ENCODE measurements at regions not wholly inside any gene's neighbourhood (a gene's known extent, or its start where the extent isn't known, plus 50 kb on each side); places are given as distances from the start of the nearest gene placed in this dataset.
"Not testable (repeated sequence)": the region's sequence is repeated elsewhere in the genome, so short reads cannot be mapped to it uniquely, and the experiment has no call there.

DNA sequence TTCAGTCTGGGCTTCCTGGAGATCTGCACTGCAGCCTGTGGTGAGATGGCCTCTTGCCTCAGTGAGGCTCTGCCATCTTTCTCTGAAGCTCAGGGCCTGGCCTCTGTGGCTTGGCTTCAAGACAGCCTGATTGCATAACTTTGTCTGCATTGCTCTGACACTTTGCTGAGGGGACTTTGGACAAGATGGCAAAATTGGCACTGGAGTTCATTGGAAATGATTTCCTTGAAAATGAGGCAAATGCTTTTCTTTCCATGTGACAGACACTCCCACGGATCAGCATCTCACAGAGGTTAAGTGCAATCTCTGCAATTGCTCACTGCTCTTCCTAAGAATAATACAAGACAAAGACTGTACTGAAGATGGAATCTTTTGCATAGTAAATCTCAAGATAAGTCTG lies 166.8 kb downstream of the KCNS3 start:
- no peak for DNase-seq (ENCODE audit: low read depth in 2 of 2)

DNA sequence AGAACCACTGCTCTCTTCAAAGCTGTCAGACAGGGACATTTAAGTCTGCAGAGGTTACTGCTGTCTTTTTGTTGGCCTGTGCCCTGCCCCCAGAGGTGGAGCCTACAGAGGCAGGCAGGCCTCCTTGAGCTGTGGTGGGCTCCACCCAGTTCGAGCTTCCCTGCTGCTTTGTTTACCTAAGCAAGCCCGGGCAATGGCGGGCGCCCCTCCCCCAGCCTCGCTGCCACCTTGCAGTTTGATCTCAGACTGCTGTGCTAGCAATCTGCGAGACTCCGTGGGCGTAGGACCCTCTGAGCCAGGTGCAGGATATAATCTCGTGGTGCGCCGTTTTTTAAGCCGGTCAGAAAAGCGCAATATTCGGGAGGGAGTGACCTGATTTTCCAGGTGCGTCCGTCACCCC lies 138.9 kb downstream of the KCNS3 start:
- not testable (repeated sequence) for DNase-seq (ENCODE audit: low read depth in 2 of 2)

DNA sequence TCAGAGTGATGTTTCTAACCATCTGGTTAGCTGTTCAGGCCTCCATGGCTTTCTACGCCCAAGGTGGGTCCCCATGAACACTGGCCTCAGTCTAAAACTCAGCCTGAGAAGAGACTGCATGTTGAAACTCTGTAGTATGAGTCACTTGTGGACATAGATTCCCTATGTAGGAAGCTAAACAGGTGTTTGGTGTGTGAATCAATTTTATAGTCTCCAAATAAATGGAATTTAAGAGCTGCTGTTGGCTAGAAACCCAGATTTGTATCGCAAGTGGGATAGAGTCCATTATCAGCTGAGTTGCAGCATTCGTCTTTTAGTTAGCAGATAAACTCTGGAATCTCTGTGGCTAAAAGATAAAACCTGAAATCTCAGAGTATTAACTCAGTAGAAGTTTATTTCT lies 131.4 kb downstream of the KCNS3 start:
- no peak for DNase-seq (ENCODE audit: low read depth in 2 of 2)

DNA sequence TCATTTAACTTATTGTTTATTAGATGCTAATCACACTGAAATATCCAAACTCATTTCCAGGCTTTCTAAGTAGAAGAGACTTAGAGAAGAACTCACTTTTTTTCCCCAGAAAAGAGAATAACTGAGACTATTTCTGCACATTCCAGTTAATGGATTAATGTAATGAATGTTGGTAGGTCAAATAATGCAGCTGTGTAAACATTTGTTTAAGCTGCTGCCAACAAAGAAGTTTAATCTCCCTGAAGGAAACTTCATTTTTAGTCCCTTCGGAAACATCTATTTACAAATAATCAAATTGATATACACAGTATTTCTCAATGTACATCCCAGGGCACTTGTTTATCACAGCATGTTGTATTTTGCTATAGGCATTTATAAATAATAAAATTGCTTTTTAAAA lies 126.9 kb downstream of the KCNS3 start:
- no peak for DNase-seq (ENCODE audit: low read depth in 2 of 2)

DNA sequence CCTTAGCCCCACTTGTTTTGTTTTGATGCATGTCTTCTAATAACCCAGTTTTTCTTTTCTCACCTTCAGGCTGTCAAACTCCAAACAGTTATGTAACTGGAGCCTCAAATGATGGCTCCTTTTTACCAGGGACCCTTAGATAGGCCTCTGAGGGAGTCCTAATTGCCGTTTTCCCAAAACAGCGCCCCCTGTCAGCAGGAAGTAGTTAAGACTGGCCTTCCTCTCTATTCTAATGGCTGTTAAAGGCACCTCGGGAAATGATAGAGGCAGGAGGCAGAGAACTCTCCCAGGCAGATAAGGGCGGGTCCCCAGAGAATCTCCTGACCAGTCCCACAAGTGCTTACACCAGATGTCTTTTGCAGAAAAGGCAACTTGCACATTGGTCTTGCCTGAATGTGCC lies 123.2 kb downstream of the KCNS3 start:
- no peak for DNase-seq (ENCODE audit: low read depth in 2 of 2)

DNA sequence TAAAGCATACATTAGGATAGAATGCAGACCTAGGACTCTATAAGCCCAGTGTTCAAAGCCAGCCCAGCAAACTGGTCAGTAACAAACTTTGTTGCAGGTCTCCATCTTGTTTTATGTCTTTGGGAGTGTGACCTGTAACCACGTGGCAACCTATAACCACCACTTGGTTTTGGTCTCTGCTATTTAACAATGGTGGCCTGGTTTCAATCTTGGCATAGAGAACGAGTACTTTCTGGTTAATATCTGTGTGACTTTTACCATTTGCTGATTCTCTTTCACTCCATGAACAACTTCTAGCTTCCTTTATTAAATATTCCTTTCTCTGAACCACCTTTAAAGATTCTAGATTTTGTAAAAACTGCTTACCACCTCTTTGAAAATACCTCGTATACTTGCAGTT lies 118.5 kb downstream of the KCNS3 start:
- DNase-seq (ENCODE audit: low read depth in 2 of 2) = no peak

DNA sequence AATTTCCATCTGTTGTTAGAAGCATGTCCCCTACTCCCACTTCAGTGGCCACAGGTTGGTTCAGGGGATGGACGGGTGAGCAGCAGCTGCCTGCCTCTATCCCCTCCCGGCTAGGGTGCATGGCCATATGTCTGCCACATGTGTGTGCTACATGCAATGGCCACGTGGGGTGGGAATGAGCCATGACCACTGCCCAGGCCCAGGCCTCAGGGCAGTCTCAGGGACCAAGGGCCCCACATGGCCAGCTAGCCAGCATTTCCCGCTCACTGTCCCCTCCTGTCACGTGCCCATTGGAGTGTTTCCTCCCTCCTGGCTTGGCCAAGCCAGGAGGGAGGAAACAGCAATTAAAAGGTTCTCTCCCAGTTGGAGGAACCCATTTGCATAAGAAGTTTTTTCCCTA lies 117.1 kb downstream of the KCNS3 start:
- no peak for DNase-seq (ENCODE audit: low read depth in 2 of 2)
